Large intestine (tissue), 3 donors: ENCODE measurements at regions not wholly inside any gene's neighbourhood (a gene's known extent, or its start where the extent isn't known, plus 50 kb on each side); places are given as distances from the start of the nearest gene placed in this dataset.
"Not testable (repeated sequence)": the region's sequence is repeated elsewhere in the genome, so short reads cannot be mapped to it uniquely, and the experiment has no call there.

Experiments used
- DNase-seq, 2 donors: peaks; one replicate each; pipeline versions ENCODE4 v3.0.0 to v3.0.0-alpha.2; 2013
- H3K27ac ChIP-seq: one replicate; pipeline ENCODE4 v1.5.1; 2013; ENCODE audit warnings: low read length
- H3K27me3 ChIP-seq: 2 replicates; pipeline ENCODE4 v1.6.1; 2013; ENCODE audit warnings: low read length; ENCODE audit not compliant: control insufficient read depth, insufficient read depth
- H3K36me3 ChIP-seq: 2 replicates; pipeline ENCODE4 v1.6.1; 2013; ENCODE audit warnings: low read length; ENCODE audit not compliant: control insufficient read depth, insufficient read depth
- H3K4me1 ChIP-seq: one replicate; pipeline ENCODE4 v1.6.1; 2013; ENCODE audit warnings: low read length; ENCODE audit not compliant: control insufficient read depth, insufficient read depth
- H3K4me3 ChIP-seq: one replicate; pipeline ENCODE4 v1.5.1; 2013; ENCODE audit warnings: low read length
- H3K9me3 ChIP-seq: one replicate; pipeline ENCODE4 v1.6.1; 2013; ENCODE audit warnings: mild to moderate bottlenecking, low read depth, low read length, moderate library complexity; ENCODE audit not compliant: control insufficient read depth
- WGBS: methylation state at CpG from one replicate; pipeline ENCODE4 v1.1.5; 2013; ENCODE audit warnings: low lambda C conversion rate; ENCODE audit not compliant: insufficient coverage; 5-methylcytosine and 5-hydroxymethylcytosine counted together

- Histone ChIP-seq H3K27ac (peak overlapping the region; percentile 30), H3K4me1 (peaks cover 11% of the 10 kb centered on the region), H3K9me3 (no peaks in the 10 kb centered on the region), H3K36me3 (no peaks in the 10 kb centered on the region), H3K4me3 (no peak overlapping the region), H3K27me3 (no peaks in the 10 kb centered on the region)
- 0% methylated on average over 3 of the region's 3 CpGs for WGBS
- DNase-seq, result peak; percentile 30 to 77
Measured at GRCh38 chr3:154662851-154663250, 232.9 kb upstream of the GPR149 start.

- Histone ChIP-seq H3K27ac (no peak overlapping the region), H3K4me3 (no peak overlapping the region), H3K9me3 (no peaks in the 10 kb centered on the region), H3K27me3 (no peaks in the 10 kb centered on the region), H3K36me3 (no peaks in the 10 kb centered on the region), H3K4me1 (peaks cover 11% of the 10 kb centered on the region)
- WGBS, result no CpG with 5 or more reads among the region's 2 CpGs
- DNase-seq, result no peak
Measured at GRCh38 chr3:154660811-154661210, 230.8 kb upstream of the GPR149 start.

- Histone ChIP-seq H3K9me3 (no peaks in the 10 kb centered on the region), H3K36me3 (no peaks in the 10 kb centered on the region), H3K27ac (no peak overlapping the region), H3K27me3 (no peaks in the 10 kb centered on the region), H3K4me3 (no peak overlapping the region), H3K4me1 (peaks cover 5% of the 10 kb centered on the region)
- DNase-seq, result peak in 1 of 2 donors; percentile 13
Measured at GRCh38 chr3:154658000-154658399, 228.0 kb upstream of the GPR149 start.

- Histone ChIP-seq H3K4me1 (peaks cover under 1% of the 10 kb centered on the region), H3K9me3 (no peaks in the 10 kb centered on the region), H3K36me3 (no peaks in the 10 kb centered on the region), H3K27me3 (no peaks in the 10 kb centered on the region), H3K4me3 (no peak overlapping the region), H3K27ac (no peak overlapping the region)
- no peak for DNase-seq
- WGBS, result 100% methylated on average over 1 of the region's 4 CpGs
Measured at GRCh38 chr3:154657218-154657617, 227.2 kb upstream of the GPR149 start.

GRCh38 chr3:154656486-154656885 lies 226.5 kb upstream of the GPR149 start:
- no peaks in the 10 kb centered on the region for H3K4me1 ChIP-seq
- H3K9me3 ChIP-seq, result no peaks in the 10 kb centered on the region
- DNase-seq, result no peak
- H3K4me3 ChIP-seq, result no peak overlapping the region
- H3K27ac ChIP-seq, result no peak overlapping the region
- H3K36me3 ChIP-seq, result no peaks in the 10 kb centered on the region
- H3K27me3 ChIP-seq, result peaks cover 3% of the 10 kb centered on the region
- WGBS, result 100% methylated on average over 3 of the region's 3 CpGs

DNA sequence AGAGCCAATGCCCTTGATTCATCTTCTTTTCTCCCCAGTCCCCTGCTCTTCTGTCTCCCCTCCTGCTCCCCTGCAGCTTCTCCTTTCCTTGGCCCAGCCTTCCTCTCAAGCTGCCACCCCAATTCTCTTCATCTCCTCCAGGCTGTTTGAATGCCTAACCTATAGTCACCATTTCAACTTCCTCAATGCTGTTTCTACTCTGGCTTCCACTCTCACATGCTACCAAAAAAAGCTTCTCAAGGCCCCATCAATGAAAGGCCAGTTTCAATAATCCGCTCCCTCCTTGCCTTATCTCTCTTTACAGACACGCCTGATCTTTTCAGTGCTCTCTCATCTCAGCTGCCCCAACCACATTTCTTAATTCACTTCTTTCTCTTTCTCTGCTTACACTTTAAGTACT lies 212.2 kb upstream of the GPR149 start:
- 70% methylated on average over 2 of the region's 2 CpGs for WGBS
- Histone ChIP-seq H3K9me3 (no peaks in the 10 kb centered on the region), H3K4me1 (no peaks in the 10 kb centered on the region), H3K27ac (no peak overlapping the region), H3K27me3 (no peaks in the 10 kb centered on the region), H3K4me3 (no peak overlapping the region), H3K36me3 (no peaks in the 10 kb centered on the region)
- DNase-seq, result no peak

GRCh38 chr3:154625756-154626155 lies 195.8 kb upstream of the GPR149 start:
- no peak overlapping the region for H3K4me3 ChIP-seq
- no peaks in the 10 kb centered on the region for H3K4me1 ChIP-seq
- DNase-seq, result no peak
- 100% methylated on average over 1 of the region's 3 CpGs for WGBS
- H3K9me3 ChIP-seq, result no peaks in the 10 kb centered on the region
- no peaks in the 10 kb centered on the region for H3K36me3 ChIP-seq
- no peak overlapping the region for H3K27ac ChIP-seq
- H3K27me3 ChIP-seq, result no peaks in the 10 kb centered on the region

- H3K4me3 ChIP-seq, H3K27ac ChIP-seq, H3K4me1 ChIP-seq, DNase-seq, H3K27me3 ChIP-seq, H3K9me3 ChIP-seq, H3K36me3 ChIP-seq: not testable (repeated sequence)
- no CpG with 5 or more reads among the region's 10 CpGs for WGBS
Measured at GRCh38 chr3:154619621-154620020, 189.6 kb upstream of the GPR149 start.

DNA sequence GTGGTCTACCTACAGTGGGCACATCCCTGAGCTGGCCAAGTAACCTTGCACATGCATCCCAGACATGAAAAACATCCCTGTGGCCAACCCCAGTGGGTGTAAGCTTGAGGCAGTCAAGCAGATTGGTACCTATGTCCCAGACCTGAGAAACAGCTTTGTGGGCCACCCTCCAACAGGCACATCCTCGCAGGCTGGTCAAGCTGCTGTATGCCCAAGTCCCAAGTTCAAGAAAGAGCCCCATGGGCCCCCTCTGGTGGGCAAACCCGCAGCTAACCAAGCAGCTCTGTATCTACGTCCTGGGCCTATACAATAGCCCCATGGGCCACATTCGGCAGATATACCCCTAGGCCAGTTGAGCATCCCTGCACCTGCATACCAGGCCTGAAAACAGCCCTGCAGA lies 186.3 kb upstream of the GPR149 start:
- no peak for DNase-seq
- H3K36me3 ChIP-seq, result no peaks in the 10 kb centered on the region
- no CpG with 5 or more reads among the region's 4 CpGs for WGBS
- no peaks in the 10 kb centered on the region for H3K4me1 ChIP-seq
- H3K27ac ChIP-seq, result no peak overlapping the region
- no peaks in the 10 kb centered on the region for H3K27me3 ChIP-seq
- no peak overlapping the region for H3K4me3 ChIP-seq
- H3K9me3 ChIP-seq, result no peaks in the 10 kb centered on the region

- DNase-seq, result peak in 1 of 2 donors; percentile 2
- no peak overlapping the region for H3K4me3 ChIP-seq
- H3K4me1 ChIP-seq, result no peaks in the 10 kb centered on the region
- H3K9me3 ChIP-seq, result no peaks in the 10 kb centered on the region
- WGBS, result 60% methylated on average over 1 of the region's 3 CpGs
- H3K27me3 ChIP-seq, result no peaks in the 10 kb centered on the region
- H3K36me3 ChIP-seq, result no peaks in the 10 kb centered on the region
- no peak overlapping the region for H3K27ac ChIP-seq
Measured at GRCh38 chr3:154615471-154615870, 185.5 kb upstream of the GPR149 start.

- WGBS, result no CpG with 5 or more reads among the region's 3 CpGs
Measured at GRCh38 chr3:154614601-154615000, 184.6 kb upstream of the GPR149 start.

More at GRCh38 chr3:154614601-154615000, 184.6 kb upstream of the GPR149 start:
- no peaks in the 10 kb centered on the region for H3K36me3 ChIP-seq
- no peak overlapping the region for H3K27ac ChIP-seq
- H3K9me3 ChIP-seq, result no peaks in the 10 kb centered on the region
- H3K27me3 ChIP-seq, result no peaks in the 10 kb centered on the region
- DNase-seq, result no peak
- H3K4me1 ChIP-seq, result no peaks in the 10 kb centered on the region
- no peak overlapping the region for H3K4me3 ChIP-seq
